ENCODE measurements at regions not wholly inside any gene's neighbourhood (a gene's known extent, or its start where the extent isn't known, plus 50 kb on each side); places are given as distances from the start of the nearest gene placed in this dataset.
"Not testable (repeated sequence)": the region's sequence is repeated elsewhere in the genome, so short reads cannot be mapped to it uniquely, and the experiment has no call there.

DNA sequence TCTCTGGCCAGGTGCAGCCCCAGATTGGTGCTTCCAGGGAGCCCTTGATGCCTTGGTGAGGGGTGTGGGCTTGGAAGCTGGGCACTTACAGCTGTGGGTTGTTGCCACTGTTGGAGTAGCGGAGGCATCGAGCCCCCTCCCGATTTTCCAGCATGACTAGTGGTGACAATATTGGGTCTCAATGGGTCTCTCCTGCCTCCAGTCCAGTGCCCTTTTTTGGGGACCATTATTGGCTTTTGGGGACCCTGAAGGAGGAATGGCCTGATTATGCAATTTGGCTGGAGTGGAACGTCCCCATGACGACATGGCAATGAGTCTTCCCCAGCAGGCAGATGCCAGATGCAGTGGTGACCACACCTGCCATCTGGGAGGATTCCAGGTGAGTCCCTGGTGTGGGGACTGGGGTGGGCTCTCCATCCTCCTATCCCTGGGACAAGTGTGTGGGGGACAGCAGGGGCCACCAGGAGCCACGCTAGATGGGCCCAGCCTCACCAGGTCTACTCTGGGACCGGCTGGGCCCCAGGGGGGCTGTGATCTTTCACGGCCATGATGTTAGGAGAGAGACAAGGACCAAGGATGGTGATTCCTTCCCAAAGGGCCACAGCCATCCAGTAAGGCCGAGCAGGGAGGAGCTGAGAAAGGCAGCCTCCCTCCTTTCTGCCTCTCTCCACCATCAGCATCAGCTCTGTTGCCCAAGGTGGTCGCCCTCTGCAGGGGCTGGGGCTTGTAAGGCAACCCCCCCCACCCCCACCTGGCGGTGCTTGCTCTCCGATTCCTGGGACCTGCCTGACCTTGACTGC, 196.8 kb downstream of the GOLGA6L6 start:
- Mint-ChIP-seq H3K4me1 (ENCODE audit: unreplicated experiment) (no peaks in the 10 kb centered on the region), H3K9me3 (no peaks in the 10 kb centered on the region), H3K4me3 (no peak overlapping the region), H3K27me3 (no peaks in the 10 kb centered on the region), H3K36me3 (no peaks in the 10 kb centered on the region), H3K27ac (no peak overlapping the region)
- TF ChIP-seq, protein P1, sequence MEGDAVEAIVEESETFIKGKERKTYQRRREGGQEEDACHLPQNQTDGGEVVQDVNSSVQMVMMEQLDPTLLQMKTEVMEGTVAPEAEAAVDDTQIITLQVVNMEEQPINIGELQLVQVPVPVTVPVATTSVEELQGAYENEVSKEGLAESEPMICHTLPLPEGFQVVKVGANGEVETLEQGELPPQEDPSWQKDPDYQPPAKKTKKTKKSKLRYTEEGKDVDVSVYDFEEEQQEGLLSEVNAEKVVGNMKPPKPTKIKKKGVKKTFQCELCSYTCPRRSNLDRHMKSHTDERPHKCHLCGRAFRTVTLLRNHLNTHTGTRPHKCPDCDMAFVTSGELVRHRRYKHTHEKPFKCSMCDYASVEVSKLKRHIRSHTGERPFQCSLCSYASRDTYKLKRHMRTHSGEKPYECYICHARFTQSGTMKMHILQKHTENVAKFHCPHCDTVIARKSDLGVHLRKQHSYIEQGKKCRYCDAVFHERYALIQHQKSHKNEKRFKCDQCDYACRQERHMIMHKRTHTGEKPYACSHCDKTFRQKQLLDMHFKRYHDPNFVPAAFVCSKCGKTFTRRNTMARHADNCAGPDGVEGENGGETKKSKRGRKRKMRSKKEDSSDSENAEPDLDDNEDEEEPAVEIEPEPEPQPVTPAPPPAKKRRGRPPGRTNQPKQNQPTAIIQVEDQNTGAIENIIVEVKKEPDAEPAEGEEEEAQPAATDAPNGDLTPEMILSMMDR (conservative IDR thresholded peaks at IDR 0.05), result no peak
- peak; percentile 78 for DNase-seq (ENCODE audit: extremely low spot score, unreplicated experiment)

DNA sequence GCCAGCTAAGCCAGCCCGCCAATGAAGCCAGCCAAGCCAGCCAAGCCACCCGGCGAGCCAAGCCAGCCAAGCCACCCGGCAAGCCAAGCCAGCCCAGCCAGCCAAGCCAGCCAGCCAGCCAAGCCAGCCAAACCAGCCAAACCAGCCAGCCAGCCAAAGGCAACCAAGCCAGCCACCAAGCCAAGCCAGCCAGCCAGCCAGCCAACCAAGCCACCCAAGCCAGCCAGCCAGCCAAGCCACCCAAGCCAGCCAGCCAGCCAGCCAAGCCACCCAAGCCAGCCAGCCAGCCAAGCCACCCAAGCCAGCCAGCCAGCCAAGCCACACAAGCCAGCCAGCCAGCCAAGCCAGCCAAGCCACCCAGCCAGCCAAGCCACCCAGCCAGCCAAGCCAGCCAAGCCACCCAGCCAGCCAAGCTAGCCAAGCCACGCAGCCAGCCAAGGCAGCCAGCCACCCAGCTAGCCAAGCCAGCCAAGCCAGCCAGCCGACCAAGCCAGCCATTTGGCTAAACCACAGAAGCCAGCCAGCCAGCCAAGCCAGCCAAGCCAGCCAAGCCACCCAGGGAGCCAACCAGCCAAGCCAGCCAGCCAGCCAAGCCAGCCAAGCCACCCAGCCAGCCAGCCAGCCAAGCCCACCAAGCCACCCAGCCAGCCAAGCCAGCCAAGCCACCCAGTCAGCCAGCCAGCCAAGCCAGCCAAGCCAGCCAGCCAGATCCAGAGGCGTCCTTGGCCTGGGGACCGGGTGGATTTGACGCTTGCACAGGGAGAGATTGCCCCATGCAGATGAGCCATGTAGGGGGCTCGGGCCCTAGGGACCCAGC, 198.0 kb downstream of the GOLGA6L6 start:
- peak; percentile 89 for DNase-seq (ENCODE audit: extremely low spot score, unreplicated experiment)
- H3K27me3 Mint-ChIP-seq; H3K9me3 Mint-ChIP-seq; H3K36me3 Mint-ChIP-seq; H3K4me1 Mint-ChIP-seq (ENCODE audit: unreplicated experiment); H3K4me3 Mint-ChIP-seq; H3K27ac Mint-ChIP-seq: not testable (repeated sequence)

DNA sequence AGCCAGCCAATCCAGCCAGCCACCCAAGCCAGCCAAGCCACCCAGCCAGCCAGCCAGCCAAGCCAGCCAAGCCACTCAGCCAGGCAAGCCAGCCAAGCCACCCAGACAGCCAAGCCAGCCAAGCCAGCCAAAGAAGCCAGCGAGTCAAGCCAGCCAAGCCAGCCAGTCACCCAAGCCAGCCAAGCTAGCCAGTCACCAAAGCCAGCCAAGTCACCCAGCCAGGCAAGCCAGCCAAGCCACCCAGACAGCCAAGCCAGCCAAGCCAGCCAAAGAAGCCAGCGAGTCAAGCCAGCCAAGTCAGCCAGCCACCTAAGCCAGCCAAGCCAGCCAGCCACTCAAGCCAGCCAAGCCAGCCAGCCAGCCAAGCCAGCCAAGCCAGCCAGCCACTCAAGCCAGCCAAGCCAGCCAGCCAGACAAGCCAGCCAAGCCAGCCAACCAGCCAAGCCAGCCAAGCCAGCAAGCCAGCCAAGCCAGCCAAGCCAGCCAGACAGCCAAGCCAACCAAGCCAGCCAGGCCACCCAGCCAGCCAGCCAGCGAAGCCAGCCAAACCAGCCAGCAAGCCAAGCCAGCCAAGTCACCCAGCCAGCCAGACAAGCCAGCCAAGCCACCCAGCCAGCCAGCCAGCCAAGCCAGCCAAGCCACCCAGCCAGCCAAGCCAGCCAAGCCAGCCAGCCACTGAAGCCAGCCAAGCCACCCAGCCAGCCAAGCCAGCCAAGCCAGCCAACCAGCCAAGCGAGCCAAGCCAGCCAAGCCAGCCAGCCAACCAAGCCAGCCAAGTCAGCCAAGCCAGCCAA, 198.8 kb downstream of the GOLGA6L6 start:
- H3K36me3 Mint-ChIP-seq; H3K4me3 Mint-ChIP-seq; H3K27me3 Mint-ChIP-seq; DNase-seq (ENCODE audit: extremely low spot score, unreplicated experiment); H3K27ac Mint-ChIP-seq; H3K4me1 Mint-ChIP-seq (ENCODE audit: unreplicated experiment); H3K9me3 Mint-ChIP-seq: not testable (repeated sequence)

DNA sequence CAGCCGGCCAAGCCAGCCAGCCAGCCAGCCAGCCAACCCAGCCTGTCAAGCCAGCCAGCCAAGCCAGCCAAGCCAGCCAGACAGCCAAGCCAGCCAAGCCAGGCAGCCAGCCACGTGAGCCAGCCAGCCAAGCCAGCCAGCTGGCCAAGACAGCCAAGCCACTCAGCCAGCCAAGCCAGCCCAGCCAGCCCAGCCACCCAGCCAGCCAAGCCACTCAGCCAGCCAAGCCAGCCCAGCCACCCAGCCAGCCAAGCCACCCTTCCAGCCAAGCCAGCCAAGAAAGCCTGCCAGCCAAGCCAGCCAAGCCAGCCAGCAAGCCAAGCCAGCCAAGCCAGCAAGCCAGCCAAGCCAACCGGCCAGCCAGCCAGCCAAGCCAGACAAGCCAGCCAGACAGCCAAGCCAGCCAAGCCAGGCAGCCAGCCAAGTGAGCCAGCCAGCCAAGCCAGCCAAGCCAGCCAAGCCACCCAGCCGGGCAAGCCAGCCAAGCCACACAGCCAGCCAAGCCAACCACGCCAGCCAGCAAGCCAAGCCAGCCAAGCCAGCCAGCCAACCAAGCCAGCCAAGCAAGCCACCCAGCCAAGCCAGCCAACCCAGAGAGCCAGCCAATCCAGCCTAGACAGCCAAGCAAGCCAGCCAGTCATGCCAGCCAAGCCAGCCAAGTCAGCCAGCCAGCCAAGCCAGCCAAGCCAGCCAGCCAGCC, 199.5 kb downstream of the GOLGA6L6 start:
- TF ChIP-seq, protein P1 (conservative IDR thresholded peaks at IDR 0.05), result no peak
- DNase-seq (ENCODE audit: extremely low spot score, unreplicated experiment), result peak; percentile 100
- no peaks in the 10 kb centered on the region for H3K27me3 Mint-ChIP-seq
- no peaks in the 10 kb centered on the region for H3K4me1 Mint-ChIP-seq (ENCODE audit: unreplicated experiment)
- H3K4me3 Mint-ChIP-seq, result no peak overlapping the region
- H3K9me3 Mint-ChIP-seq, result peaks cover 3% of the 10 kb centered on the region
- no peak overlapping the region for H3K27ac Mint-ChIP-seq
- peaks cover 4% of the 10 kb centered on the region for H3K36me3 Mint-ChIP-seq

- Mint-ChIP-seq H3K4me1 (ENCODE audit: unreplicated experiment) (no peaks in the 10 kb centered on the region), H3K27ac (no peak overlapping the region), H3K9me3 (peaks cover 4% of the 10 kb centered on the region), H3K27me3 (no peaks in the 10 kb centered on the region), H3K36me3 (peaks cover 4% of the 10 kb centered on the region), H3K4me3 (no peak overlapping the region)
- peak; percentile 100 for DNase-seq (ENCODE audit: extremely low spot score, unreplicated experiment)
- TF ChIP-seq, protein P1 (conservative IDR thresholded peaks at IDR 0.05), result no peak
Observed at GRCh38 chr15:20340931-20341661, 200.5 kb downstream of the GOLGA6L6 start.
